GM23338 (cell line): ENCODE measurements at regions not wholly inside any gene's neighbourhood (a gene's known extent, or its start where the extent isn't known, plus 50 kb on each side); places are given as distances from the start of the nearest gene placed in this dataset.
"Not testable (repeated sequence)": the region's sequence is repeated elsewhere in the genome, so short reads cannot be mapped to it uniquely, and the experiment has no call there.

Experiments
- CREB1 ChIP-seq: fragments of 250-450 bp; sonication (Bioruptor Pico); IDR thresholded peaks from 2 replicates; pipeline ENCODE4 v1.5.0; 2020; ENCODE audit warnings: low read depth, mild to moderate bottlenecking, moderate library complexity
- CTCF ChIP-seq, 2 experiments: fragments of 200-600 bp in 1 of 2; sonication (generic) in 1 of 2; conservative IDR thresholded peaks; 2 replicates each; pipeline versions ENCODE4 v1.5.1 to v1.6.1; 2016 to 2017; ENCODE audit warnings: antibody characterized with exemption in 2 of 2, low read depth in 2 of 2, mild to moderate bottlenecking in 2 of 2, moderate library complexity in 1 of 2
- ETS1 ChIP-seq: IDR thresholded peaks from 2 replicates; pipeline ENCODE4 v1.6.1; 2016; ENCODE audit warnings: antibody characterized with exemption
- EZH2 ChIP-seq: fragments of 200-600 bp; sonication (generic); IDR thresholded peaks from one replicate; pipeline ENCODE4 v1.8.0; 2017; ENCODE audit warnings: antibody characterized with exemption, mild to moderate bottlenecking, low read depth; ENCODE audit not compliant: unreplicated experiment
- EZH2phosphoT487 ChIP-seq: fragments of 200-600 bp; sonication (generic); IDR thresholded peaks from one replicate; pipeline ENCODE4 v1.8.1; 2018; ENCODE audit warnings: antibody characterized with exemption; ENCODE audit not compliant: unreplicated experiment
- JUNB ChIP-seq: IDR thresholded peaks from one replicate; pipeline ENCODE4 v1.6.1; 2016; ENCODE audit warnings: antibody characterized with exemption; ENCODE audit not compliant: unreplicated experiment
- POLR2AphosphoS5 ChIP-seq: IDR thresholded peaks from 2 replicates; pipeline ENCODE4 v1.6.1; 2016; ENCODE audit warnings: antibody characterized with exemption, low read depth
- REST ChIP-seq: IDR thresholded peaks from one replicate; pipeline ENCODE4 v1.6.1; 2018; ENCODE audit warnings: antibody characterized with exemption; ENCODE audit not compliant: unreplicated experiment
- ZNF114 ChIP-seq: fragments of 250-450 bp; sonication (Bioruptor Pico); IDR thresholded peaks from 2 replicates; pipeline ENCODE4 v1.5.0; 2020; ENCODE audit warnings: mild to moderate bottlenecking, moderate library complexity
- ZNF331 ChIP-seq: fragments of 250-450 bp; sonication (Bioruptor Pico); IDR thresholded peaks from 2 replicates; pipeline ENCODE4 v1.5.0; 2020; ENCODE audit warnings: low read depth, mild to moderate bottlenecking, moderate library complexity

GRCh38 chr7:6903289-6903688, 77.2 kb upstream of the CCZ1B start:
- TF ChIP-seq POLR2AphosphoS5; CTCF (conservative IDR thresholded peaks at IDR 0.05; ENCODE audit: low read depth in 2 of 2); ETS1; EZH2; REST; JUNB; EZH2phosphoT487; ZNF331 (CRISPR knock-in tag); CREB1 (CRISPR knock-in tag); ZNF114: not testable (repeated sequence)
